AG10803 (cell line): ENCODE measurements at regions not wholly inside any gene's neighbourhood (a gene's known extent, or its start where the extent isn't known, plus 50 kb on each side); places are given as distances from the start of the nearest gene placed in this dataset.

Experiments used
- DNase-seq: peaks from one replicate; pipeline ENCODE4 v3.0.0; 2010; ENCODE audit warnings: low read depth
- H3K4me3 ChIP-seq: 2 replicates; pipeline ENCODE4 v1.5.1; 2011; ENCODE audit warnings: mild to moderate bottlenecking, low read length, control low read depth
- TF ChIP-seq, protein P1 (sequence below): conservative IDR thresholded peaks from 2 replicates; pipeline ENCODE4 v1.5.1; 2011; ENCODE audit warnings: mild to moderate bottlenecking, low read length, control low read depth, inconsistent platforms

DNA sequence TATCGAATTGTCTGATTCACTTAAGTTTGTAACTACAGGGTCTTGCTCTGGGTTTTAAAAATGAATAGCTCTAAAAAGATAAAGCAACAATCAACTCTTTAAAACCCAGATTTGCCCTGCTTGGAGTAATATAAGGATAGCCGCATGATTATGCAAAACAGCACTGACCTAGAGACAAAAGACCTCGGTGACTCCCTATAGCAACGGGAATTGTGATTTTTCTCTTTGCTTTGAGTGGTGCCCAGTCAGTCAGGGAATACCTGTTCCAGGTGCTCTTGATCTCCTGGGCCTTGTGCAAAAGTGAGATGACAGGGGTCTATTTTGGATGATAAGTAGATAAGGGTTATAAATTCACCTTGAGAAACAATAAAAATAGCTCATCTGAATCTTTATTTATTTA is 336.3 kb upstream of the NOX3 start:
- no peak overlapping the region for H3K4me3 ChIP-seq
- TF ChIP-seq, protein P1, sequence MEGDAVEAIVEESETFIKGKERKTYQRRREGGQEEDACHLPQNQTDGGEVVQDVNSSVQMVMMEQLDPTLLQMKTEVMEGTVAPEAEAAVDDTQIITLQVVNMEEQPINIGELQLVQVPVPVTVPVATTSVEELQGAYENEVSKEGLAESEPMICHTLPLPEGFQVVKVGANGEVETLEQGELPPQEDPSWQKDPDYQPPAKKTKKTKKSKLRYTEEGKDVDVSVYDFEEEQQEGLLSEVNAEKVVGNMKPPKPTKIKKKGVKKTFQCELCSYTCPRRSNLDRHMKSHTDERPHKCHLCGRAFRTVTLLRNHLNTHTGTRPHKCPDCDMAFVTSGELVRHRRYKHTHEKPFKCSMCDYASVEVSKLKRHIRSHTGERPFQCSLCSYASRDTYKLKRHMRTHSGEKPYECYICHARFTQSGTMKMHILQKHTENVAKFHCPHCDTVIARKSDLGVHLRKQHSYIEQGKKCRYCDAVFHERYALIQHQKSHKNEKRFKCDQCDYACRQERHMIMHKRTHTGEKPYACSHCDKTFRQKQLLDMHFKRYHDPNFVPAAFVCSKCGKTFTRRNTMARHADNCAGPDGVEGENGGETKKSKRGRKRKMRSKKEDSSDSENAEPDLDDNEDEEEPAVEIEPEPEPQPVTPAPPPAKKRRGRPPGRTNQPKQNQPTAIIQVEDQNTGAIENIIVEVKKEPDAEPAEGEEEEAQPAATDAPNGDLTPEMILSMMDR: no peak
- no peak for DNase-seq

GRCh38 chr6:155791186-155791585 is 335.5 kb upstream of the NOX3 start:
- TF ChIP-seq, protein P1: no peak
- no peak overlapping the region for H3K4me3 ChIP-seq
- no peak for DNase-seq

DNA sequence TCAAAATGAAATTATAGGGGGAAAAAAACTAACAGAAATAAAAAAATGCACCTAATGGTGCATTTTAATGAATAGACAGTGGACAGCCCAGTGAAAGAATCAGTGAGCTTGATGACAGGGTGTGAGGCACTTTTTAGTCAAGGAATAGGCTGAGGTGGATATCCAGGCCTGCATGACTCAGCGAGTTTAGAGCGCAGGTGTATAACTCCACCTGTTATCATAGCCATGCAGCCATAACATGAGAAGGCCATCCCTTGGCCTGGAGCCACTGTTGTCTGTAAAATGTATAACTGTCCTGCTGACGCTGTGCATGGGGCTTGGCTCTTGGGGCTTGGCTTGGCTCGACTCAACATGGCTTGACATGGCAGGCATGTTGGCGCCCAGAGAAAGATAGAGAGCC is 331.5 kb upstream of the NOX3 start:
- H3K4me3 ChIP-seq: no peak overlapping the region
- TF ChIP-seq, protein P1: no peak
- no peak for DNase-seq

GRCh38 chr6:155786528-155786927 is 330.9 kb upstream of the NOX3 start:
- TF ChIP-seq, protein P1: no peak
- DNase-seq: no peak
- no peak overlapping the region for H3K4me3 ChIP-seq

GRCh38 chr6:155782739-155783459 is 327.3 kb upstream of the NOX3 start:
- no peak overlapping the region for H3K4me3 ChIP-seq
- TF ChIP-seq, protein P1: no peak
- peak; percentile 45 for DNase-seq

DNA sequence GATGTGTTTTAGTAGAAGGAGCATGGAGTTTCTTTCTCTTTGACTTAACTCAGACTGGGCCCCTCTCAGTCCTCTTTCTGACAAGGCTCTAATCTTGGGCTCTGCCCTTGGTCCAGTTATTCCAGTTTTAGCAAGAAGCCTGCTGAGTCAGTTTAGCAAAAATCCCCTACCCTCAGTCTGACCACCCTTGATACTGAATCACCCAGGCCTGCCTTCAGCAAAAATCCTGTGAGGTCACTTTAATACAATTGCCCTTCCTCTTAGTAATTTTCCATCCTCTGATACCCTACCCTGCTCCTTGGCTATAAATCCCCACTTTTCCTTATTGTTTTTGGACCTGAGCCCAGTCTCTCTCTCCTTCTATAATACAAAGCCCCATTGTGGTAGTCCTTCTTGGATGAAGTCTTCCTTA is 326.7 kb upstream of the NOX3 start:
- TF ChIP-seq, protein P1: no peak
- H3K4me3 ChIP-seq: no peak overlapping the region
- peak; percentile 60 for DNase-seq

- no peak overlapping the region for H3K4me3 ChIP-seq
- TF ChIP-seq, protein P1: no peak
- no peak for DNase-seq
Observed at GRCh38 chr6:155779456-155779855, 323.8 kb upstream of the NOX3 start.
